OCI-LY3 (cell line): ENCODE measurements at regions not wholly inside any gene's neighbourhood (a gene's known extent, or its start where the extent isn't known, plus 50 kb on each side); places are given as distances from the start of the nearest gene placed in this dataset.

ENCODE experiments used
- CTCF ChIP-seq: fragments of 200-600, 300-600 bp; sonication (generic); IDR thresholded peaks from 2 replicates; pipeline ENCODE4 v1.5.1; 2014; ENCODE audit warnings: antibody characterized with exemption, low read length, low read depth
- EZH2phosphoT487 ChIP-seq: fragments of 200-600 bp; shearing (Covaris generic); IDR thresholded peaks from 2 replicates; pipeline ENCODE4 v1.6.1; 2018; ENCODE audit warnings: antibody characterized with exemption, mixed run types, low read depth

DNA sequence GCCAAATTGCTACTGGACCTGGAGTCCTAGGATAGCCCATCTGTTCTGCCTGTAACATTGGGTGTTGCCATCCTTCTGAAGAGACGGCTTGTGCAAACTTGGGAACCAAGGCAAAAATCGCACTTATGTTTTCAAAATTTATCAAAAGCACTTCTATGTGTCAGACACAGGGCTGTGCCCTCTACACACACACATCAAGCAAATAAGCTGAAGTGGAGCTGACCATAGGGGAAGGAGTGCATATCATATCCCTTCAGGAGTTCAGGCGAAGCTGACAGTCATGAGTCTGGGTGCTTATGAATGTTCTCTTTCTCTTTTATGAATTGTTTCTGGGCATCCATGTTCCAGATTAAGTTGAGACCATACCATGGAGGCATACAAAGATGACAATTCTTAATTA is 247.9 kb downstream of the CYRIA start:
- TF ChIP-seq CTCF: no peak
- no peak for TF ChIP-seq EZH2phosphoT487
